ENCODE measurements at regions not wholly inside any gene's neighbourhood (a gene's known extent, or its start where the extent isn't known, plus 50 kb on each side); places are given as distances from the start of the nearest gene placed in this dataset.

- TF ChIP-seq, protein P1, sequence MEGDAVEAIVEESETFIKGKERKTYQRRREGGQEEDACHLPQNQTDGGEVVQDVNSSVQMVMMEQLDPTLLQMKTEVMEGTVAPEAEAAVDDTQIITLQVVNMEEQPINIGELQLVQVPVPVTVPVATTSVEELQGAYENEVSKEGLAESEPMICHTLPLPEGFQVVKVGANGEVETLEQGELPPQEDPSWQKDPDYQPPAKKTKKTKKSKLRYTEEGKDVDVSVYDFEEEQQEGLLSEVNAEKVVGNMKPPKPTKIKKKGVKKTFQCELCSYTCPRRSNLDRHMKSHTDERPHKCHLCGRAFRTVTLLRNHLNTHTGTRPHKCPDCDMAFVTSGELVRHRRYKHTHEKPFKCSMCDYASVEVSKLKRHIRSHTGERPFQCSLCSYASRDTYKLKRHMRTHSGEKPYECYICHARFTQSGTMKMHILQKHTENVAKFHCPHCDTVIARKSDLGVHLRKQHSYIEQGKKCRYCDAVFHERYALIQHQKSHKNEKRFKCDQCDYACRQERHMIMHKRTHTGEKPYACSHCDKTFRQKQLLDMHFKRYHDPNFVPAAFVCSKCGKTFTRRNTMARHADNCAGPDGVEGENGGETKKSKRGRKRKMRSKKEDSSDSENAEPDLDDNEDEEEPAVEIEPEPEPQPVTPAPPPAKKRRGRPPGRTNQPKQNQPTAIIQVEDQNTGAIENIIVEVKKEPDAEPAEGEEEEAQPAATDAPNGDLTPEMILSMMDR (IDR thresholded peaks at IDR 0.05), result no peak
- TF ChIP-seq POLR2A (IDR thresholded peaks at IDR 0.05), result no peak
Measured at GRCh38 chr7:41189866-41190265, 513.0 kb downstream of the INHBA start.
